ENCODE measurements at regions not wholly inside any gene's neighbourhood (a gene's known extent, or its start where the extent isn't known, plus 50 kb on each side); places are given as distances from the start of the nearest gene placed in this dataset.

- no peak for TF ChIP-seq CTCF (conservative IDR thresholded peaks at IDR 0.05; ENCODE audit: low read depth in 2 of 2)
- no peak for TF ChIP-seq EZH2phosphoT487 (IDR thresholded peaks at IDR 0.05; ENCODE audit: unreplicated experiment)
- TF ChIP-seq REST (IDR thresholded peaks at IDR 0.05; ENCODE audit: unreplicated experiment) = no peak
- no peak for TF ChIP-seq EZH2 (IDR thresholded peaks at IDR 0.05; ENCODE audit: low read depth, unreplicated experiment)
- TF ChIP-seq POLR2AphosphoS5 (IDR thresholded peaks at IDR 0.05; ENCODE audit: low read depth) = no peak
- TF ChIP-seq CREB1 (CRISPR knock-in tag; IDR thresholded peaks at IDR 0.05; ENCODE audit: low read depth) = no peak
- no peak for TF ChIP-seq ETS1 (IDR thresholded peaks at IDR 0.05)
- TF ChIP-seq STAT1 (IDR thresholded peaks at IDR 0.05; ENCODE audit: unreplicated experiment) = no peak
- TF ChIP-seq ZNF331 (CRISPR knock-in tag; IDR thresholded peaks at IDR 0.05; ENCODE audit: low read depth) = no peak
- no peak for TF ChIP-seq ZNF462 (CRISPR knock-in tag; IDR thresholded peaks at IDR 0.05)
- no peak for TF ChIP-seq NANOG (IDR thresholded peaks at IDR 0.05; ENCODE audit: borderline replicate concordance)
- no peak for TF ChIP-seq JUNB (IDR thresholded peaks at IDR 0.05; ENCODE audit: unreplicated experiment)
- TF ChIP-seq ZNF114 (CRISPR knock-in tag; IDR thresholded peaks at IDR 0.05) = no peak
Observed at GRCh38 chrX:36626898-36627297, 381.3 kb upstream of the FAM47C start.
